Aorta (tissue), 5 donors: ENCODE measurements at regions not wholly inside any gene's neighbourhood (a gene's known extent, or its start where the extent isn't known, plus 50 kb on each side); places are given as distances from the start of the nearest gene placed in this dataset.
A peak's percentile ranks its signal among the peaks of the same experiment; 100 is the strongest.
"Not testable (repeated sequence)": the region's sequence is repeated elsewhere in the genome, so short reads cannot be mapped to it uniquely, and the experiment has no call there.

Experiments used
- ATAC-seq: fragments of 200-7000 bp; cut with Tn5 transposase; one replicate; pipeline ENCODE4 v1.9.1; 2022; ENCODE audit warnings: moderate library complexity; ENCODE audit not compliant: low FRiP score
- DNase-seq, 2 donors: peaks; one replicate each; pipeline ENCODE4 v3.0.0-alpha.2; 2020
- H3K27ac ChIP-seq, 2 donors: one replicate each; pipeline ENCODE4 v1.5.1; 2013; ENCODE audit warnings: low read length in 2 of 2, mild to moderate bottlenecking in 2 of 2, moderate library complexity in 2 of 2, control low read depth in 1 of 2, inconsistent platforms in 1 of 2, low read depth in 1 of 2
- H3K27me3 ChIP-seq, 2 donors: one replicate each; pipeline ENCODE4 v1.6.1; 2013; ENCODE audit warnings: control low read depth in 1 of 2, low read length in 1 of 2, mild to moderate bottlenecking in 1 of 2, moderate library complexity in 1 of 2; ENCODE audit not compliant: insufficient read depth in 2 of 2, control insufficient read depth in 1 of 2
- H3K36me3 ChIP-seq, 2 donors: one replicate each; pipeline ENCODE4 v1.6.1; 2013; ENCODE audit warnings: control low read depth in 1 of 2, low read length in 1 of 2, mild to moderate bottlenecking in 1 of 2; ENCODE audit not compliant: insufficient read depth in 2 of 2, control insufficient read depth in 1 of 2
- H3K4me1 ChIP-seq, 2 donors: one replicate each; pipeline ENCODE4 v1.6.1; 2013; ENCODE audit warnings: low read length in 2 of 2, control low read depth in 1 of 2, mild to moderate bottlenecking in 1 of 2, moderate library complexity in 1 of 2; ENCODE audit not compliant: insufficient read depth in 2 of 2, control insufficient read depth in 1 of 2
- H3K4me3 ChIP-seq, 2 donors: one replicate each; pipeline ENCODE4 v1.5.1; 2013; ENCODE audit warnings: low read length in 2 of 2, control low read depth in 1 of 2, mild to moderate bottlenecking in 1 of 2
- H3K9me3 ChIP-seq: one replicate; pipeline ENCODE4 v1.6.1; 2013; ENCODE audit warnings: mild to moderate bottlenecking, low read length; ENCODE audit not compliant: control insufficient read depth
- WGBS, 2 donors: extraction: QIAGEN DNeasy Blood & Tissue Kit; methylation state at CpG; one replicate each; pipeline ENCODE4 v1.1.7; 2013; 5-methylcytosine and 5-hydroxymethylcytosine counted together
- intact Hi-C, 2 donors: fragments of 100-400 bp; cut with DNase I; formaldehyde crosslinking; loops; one replicate each; pipeline versions ENCODE4 v1.14.2 to v1.15.0; 2022
- donor health status: healthy with polysubstance abuse.
- donor health status: Bipolar disorder and iron deficiency.
- donor health status: DM: no; HTN: no; CAD: no.
- donor health status: DM: no; HTN: no; CAD: no.
- donor health status: DM: yes; HTN: yes; CAD: no.

DNA sequence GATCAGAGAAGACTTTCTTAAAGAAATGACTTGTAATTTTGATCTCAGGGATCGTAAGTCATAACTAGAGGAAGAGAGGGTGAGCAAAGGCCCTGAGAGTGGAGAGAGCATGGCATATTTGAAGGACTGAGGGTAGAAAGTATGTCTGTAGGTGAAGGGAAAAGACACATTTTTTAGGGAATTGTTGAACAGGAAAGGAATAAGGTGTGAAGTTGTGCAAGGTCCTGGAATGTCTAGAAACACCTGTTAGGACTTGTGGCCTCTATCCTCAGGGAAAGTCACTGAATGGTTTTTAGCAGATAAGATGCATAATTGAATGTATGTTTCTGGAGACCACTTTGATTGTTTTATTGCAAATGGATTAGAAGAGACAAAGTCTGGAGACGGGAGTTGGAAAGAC is 62.5 kb upstream of the ACTR3 start:
- no peak for ATAC-seq
- no peak for DNase-seq
- no peak overlapping the region for H3K4me3 ChIP-seq
- H3K27me3 ChIP-seq = no peaks in the 10 kb centered on the region
- no peak overlapping the region for H3K27ac ChIP-seq
- H3K4me1 ChIP-seq = no peaks in the 10 kb centered on the region
- intact Hi-C loops = no loop called here
- H3K36me3 ChIP-seq = no peaks in the 10 kb centered on the region
- no peaks in the 10 kb centered on the region for H3K9me3 ChIP-seq
- WGBS, 2 donors = 93 to 96% methylated on average over 2 of the region's 2 CpGs

- Histone ChIP-seq H3K36me3 (no peaks in the 10 kb centered on the region), H3K27me3 (no peaks in the 10 kb centered on the region), H3K4me1 (no peaks in the 10 kb centered on the region), H3K27ac (no peak overlapping the region), H3K9me3 (no peaks in the 10 kb centered on the region), H3K4me3 (no peak overlapping the region)
- ATAC-seq (no peak), DNase-seq (no peak)
- intact Hi-C loops = no loop called here
- WGBS, 2 donors = 35 to 46% methylated on average over 4 of the region's 4 CpGs
Measured at GRCh38 chr2:113826346-113827285, 63.3 kb upstream of the ACTR3 start.

- Histone ChIP-seq H3K27me3 (no peaks in the 10 kb centered on the region), H3K9me3 (no peaks in the 10 kb centered on the region), H3K36me3 (no peaks in the 10 kb centered on the region), H3K4me1 (no peaks in the 10 kb centered on the region), H3K4me3 (no peak overlapping the region), H3K27ac (no peak overlapping the region)
- ATAC-seq = no peak
- intact Hi-C loops = no loop called here
- WGBS, 2 donors = 60 to 65% methylated on average over 4 of the region's 4 CpGs
- no peak for DNase-seq
Measured at GRCh38 chr2:113823716-113824595, 65.9 kb upstream of the ACTR3 start.

DNA sequence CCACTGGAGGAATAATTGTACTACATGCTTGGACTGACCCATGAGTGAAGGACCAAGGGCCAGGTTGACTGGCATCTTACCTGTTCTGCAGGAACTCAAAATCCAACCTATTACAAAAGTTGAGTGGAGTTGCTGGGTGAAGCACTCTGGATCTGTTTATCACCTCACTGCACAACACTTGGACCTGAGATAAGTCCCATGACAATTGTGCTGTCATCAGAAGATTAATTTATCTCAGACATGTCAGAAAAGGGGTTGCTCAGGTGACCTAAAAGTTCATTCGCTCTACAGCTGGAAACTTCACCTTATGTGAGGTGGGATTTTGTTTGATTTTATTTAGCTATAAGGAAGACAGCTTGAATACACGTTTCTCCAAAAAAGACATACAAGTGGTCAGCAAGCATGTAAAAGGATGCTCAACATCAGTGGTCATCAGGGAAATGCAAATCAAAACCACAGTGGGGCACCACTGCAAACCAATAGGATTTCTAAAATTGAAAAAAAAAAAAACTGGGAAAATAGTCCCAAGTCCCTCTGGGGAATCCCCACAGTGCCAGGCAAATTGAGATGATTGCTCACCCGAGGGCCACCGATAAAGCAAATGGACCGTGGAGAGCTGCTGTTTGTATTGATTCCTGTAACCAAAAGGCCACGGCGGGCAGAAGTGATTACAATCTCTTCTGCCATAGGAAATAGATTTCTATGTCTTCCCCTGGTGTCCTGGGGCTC is 65.8 kb upstream of the SLC35F5 start:
- no peaks in the 10 kb centered on the region for H3K27me3 ChIP-seq
- no peaks in the 10 kb centered on the region for H3K9me3 ChIP-seq
- H3K36me3 ChIP-seq = no peaks in the 10 kb centered on the region
- DNase-seq (no peak), ATAC-seq (no peak)
- H3K4me1 ChIP-seq = no peaks in the 10 kb centered on the region
- intact Hi-C loops = no loop called here
- no peak overlapping the region for H3K4me3 ChIP-seq
- 48 to 54% methylated on average over 7 of the region's 7 CpGs for WGBS, 2 donors
- H3K27ac ChIP-seq = no peak overlapping the region

- 7 to 9% methylated on average over 10 of the region's 10 CpGs for WGBS, 2 donors
- H3K27ac ChIP-seq = no peak overlapping the region
- no peaks in the 10 kb centered on the region for H3K36me3 ChIP-seq
- H3K9me3 ChIP-seq = no peaks in the 10 kb centered on the region
- intact Hi-C loops = no loop called here
- H3K4me3 ChIP-seq = no peak overlapping the region
- H3K27me3 ChIP-seq = no peaks in the 10 kb centered on the region
- peak in 1 of 2 donors; percentile 46 for DNase-seq
- no peak for ATAC-seq
- no peaks in the 10 kb centered on the region for H3K4me1 ChIP-seq
Measured at GRCh38 chr2:113818382-113818951, 62.0 kb upstream of the SLC35F5 start.

DNA sequence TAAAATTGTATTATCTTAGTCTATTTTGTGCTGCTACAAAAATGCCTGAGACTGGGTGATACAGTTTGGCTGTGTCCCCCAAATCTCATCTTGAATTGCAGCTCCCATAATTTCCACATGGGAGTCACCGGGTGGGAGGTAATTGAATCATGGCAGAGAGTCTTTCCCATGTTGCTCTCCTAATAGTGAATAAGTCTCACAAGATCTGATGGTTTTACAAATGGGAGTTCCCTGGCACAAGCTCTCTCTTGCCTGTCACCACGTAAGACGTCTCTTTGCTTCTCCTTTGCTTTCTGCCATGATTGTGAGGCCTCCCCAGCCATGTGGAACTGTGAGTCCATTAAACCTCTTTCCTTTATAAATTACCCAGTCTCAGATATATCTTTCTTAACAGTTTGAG is 57.0 kb upstream of the SLC35F5 start:
- intact Hi-C loops, H3K4me1 ChIP-seq, H3K27ac ChIP-seq, H3K27me3 ChIP-seq, H3K36me3 ChIP-seq, H3K4me3 ChIP-seq, DNase-seq, ATAC-seq, H3K9me3 ChIP-seq: not testable (repeated sequence)
- 67 to 75% methylated on average over 3 of the region's 3 CpGs for WGBS, 2 donors

DNA sequence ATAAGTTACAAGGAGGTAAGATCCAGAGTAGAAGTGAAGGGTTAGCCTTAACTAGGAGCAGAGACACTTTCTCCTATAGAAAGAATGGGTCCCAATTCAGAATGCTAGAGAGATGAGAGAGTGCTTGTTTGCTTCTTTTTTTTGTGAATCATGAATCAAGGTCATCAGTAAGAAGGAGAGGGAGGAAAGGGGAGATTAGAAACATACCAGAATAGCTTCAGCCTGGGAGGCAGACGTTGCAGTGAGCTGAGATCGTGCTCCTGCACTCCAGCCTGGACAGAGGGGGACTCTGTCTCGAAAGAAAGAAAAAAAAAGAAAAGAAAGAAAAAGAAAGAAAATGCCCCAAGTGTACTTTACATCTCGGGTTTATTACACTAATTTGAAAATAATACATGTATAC is 55.8 kb upstream of the SLC35F5 start:
- H3K4me1 ChIP-seq = no peaks in the 10 kb centered on the region
- DNase-seq = no peak
- no peaks in the 10 kb centered on the region for H3K36me3 ChIP-seq
- H3K9me3 ChIP-seq = no peaks in the 10 kb centered on the region
- H3K27me3 ChIP-seq = no peaks in the 10 kb centered on the region
- intact Hi-C loops = no loop called here
- 37 to 38% methylated on average over 4 of the region's 4 CpGs for WGBS, 2 donors
- ATAC-seq = no peak
- no peak overlapping the region for H3K27ac ChIP-seq
- no peak overlapping the region for H3K4me3 ChIP-seq

GRCh38 chr2:113809076-113809736 is 52.8 kb upstream of the SLC35F5 start:
- no peaks in the 10 kb centered on the region for H3K27me3 ChIP-seq
- intact Hi-C loops = no loop called here
- DNase-seq (no peak), ATAC-seq (no peak)
- no peaks in the 10 kb centered on the region for H3K4me1 ChIP-seq
- no peaks in the 10 kb centered on the region for H3K9me3 ChIP-seq
- no peak overlapping the region for H3K27ac ChIP-seq
- H3K4me3 ChIP-seq = no peak overlapping the region
- 89 to 96% methylated on average over 5 of the region's 5 CpGs for WGBS, 2 donors
- H3K36me3 ChIP-seq = no peaks in the 10 kb centered on the region
